ENCODE measurements at regions not wholly inside any gene's neighbourhood (a gene's known extent, or its start where the extent isn't known, plus 50 kb on each side); places are given as distances from the start of the nearest gene placed in this dataset.
"Not testable (repeated sequence)": the region's sequence is repeated elsewhere in the genome, so short reads cannot be mapped to it uniquely, and the experiment has no call there.

GRCh38 chr14:30373053-30373452 is 185.9 kb upstream of the G2E3 start:
- DNase-seq (ENCODE audit: low spot score) = no peak

DNA sequence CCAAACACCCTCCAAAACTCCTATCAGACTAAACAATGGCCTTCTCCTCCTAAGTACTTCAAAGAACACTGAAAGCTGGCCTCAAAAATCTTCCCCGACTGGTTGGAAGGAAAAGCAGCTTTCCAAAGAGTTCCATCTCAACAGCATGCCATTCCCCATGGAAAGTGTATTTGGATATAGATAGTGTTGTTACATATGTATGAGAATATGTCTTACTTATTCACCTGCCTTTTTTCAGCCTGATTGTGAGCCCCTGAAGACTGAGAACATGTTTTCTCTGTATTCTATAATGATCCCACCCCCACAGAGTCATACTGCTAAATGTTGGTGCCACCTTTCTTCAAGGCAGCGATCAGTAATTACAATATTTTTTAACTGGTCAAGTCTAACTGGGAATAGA is 185.4 kb upstream of the G2E3 start:
- no peak for DNase-seq (ENCODE audit: low spot score)

GRCh38 chr14:30375296-30375892 is 183.6 kb upstream of the G2E3 start:
- DNase-seq (ENCODE audit: low spot score) = peak; percentile 70

GRCh38 chr14:30381861-30382480 is 177.0 kb upstream of the G2E3 start:
- DNase-seq (ENCODE audit: low spot score) = no peak

GRCh38 chr14:30385925-30386324 is 173.0 kb upstream of the G2E3 start:
- DNase-seq (ENCODE audit: low spot score) = no peak

GRCh38 chr14:30387871-30388270 is 171.1 kb upstream of the G2E3 start:
- no peak for DNase-seq (ENCODE audit: low spot score)

DNA sequence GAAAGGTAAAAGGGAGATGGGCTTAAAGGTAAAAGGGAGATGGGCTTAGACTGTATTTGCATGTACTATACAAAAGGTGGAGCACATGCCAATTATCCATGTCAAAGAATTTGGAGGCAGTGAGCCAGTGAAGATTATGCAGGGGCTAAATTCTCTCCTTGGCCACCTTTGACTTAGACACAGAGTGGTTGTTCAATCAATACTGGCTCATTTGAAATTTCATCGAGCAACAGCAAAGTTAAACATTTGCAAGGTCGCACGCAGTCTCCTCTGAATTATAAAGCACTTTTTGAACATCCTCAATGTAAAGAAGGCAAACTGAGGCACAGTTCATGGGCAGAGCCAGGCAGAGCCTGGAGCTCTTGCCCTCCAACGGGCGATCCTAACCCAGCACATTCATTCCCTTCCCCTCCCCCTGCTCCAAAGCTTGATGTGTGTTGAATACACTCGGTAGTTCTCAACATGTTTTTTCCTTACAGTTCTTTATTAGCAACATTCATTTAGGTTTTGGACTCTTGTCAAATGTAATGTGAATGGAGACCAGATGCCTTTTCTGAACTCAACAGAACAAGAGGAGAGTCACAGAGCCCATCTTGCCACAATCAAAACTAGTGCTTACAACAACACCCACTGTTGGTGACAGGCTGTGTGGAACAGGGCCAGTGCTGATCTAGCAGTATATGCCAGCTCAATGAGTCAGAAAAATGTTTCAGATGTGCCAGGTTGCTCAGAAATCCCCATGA is 169.7 kb upstream of the G2E3 start:
- DNase-seq (ENCODE audit: low spot score) = no peak

DNA sequence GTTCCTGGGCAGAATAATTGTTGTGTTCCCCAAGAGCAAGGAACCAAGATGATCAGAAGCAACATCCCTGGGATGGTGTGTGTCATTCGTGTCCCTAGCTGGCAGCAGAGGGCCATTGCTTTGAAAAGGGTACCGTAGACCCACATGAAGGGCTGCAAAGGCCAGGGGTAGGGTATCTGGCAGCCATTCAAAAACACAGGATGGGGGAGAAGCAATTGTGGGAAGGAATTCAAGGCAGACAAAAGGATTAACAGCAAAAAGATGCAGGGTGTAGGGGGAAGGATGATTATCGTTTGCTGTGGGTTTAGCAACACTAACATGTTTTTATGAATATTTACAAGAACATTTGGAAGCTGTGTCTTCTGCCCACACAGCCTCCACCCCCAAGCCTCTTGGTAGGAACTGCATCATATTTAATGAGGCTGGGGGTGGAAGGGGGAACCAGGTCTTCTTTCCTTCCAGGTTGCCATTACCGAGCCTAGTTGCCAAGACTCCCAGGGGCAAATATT is 169.0 kb upstream of the G2E3 start:
- no peak for DNase-seq (ENCODE audit: low spot score)

DNA sequence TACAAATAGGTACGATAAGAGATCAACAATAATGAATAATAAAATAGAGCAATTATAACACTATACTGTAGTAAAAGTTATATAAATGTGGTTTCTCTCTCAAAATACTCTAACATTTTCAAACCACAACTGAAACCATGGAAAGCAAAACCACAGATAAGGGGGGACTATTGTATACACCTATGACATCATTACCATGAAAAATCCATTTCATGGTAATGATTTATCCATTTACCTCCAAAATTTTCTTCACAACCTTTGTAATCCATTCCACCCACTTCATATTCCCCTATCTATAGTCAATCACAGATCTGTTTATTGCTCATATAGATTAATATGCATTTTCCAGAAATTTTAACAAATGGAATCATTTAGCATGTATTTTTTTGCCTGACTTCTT is 163.9 kb upstream of the G2E3 start:
- no peak for DNase-seq (ENCODE audit: low spot score)

DNA sequence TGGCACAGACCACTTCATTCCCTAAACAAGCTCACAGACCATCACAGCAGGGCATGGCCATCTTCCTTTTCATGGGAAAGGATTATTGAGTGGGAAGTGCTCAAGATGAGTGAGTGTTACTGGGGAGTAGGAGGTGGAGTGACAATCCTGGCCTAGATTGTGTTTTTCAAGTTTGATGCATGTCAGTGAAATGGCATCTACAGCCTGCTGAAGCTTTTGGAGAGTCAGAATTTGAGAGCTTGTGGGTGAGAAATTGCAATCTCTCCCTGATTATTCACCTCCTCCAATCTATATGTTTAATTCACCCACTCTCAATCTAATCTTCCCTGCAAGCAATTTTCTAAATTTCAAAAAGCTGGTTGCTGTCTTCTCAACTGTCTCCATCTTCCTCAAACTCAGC is 156.1 kb upstream of the G2E3 start:
- no peak for DNase-seq (ENCODE audit: low spot score)

GRCh38 chr14:30403791-30404190 is 155.2 kb upstream of the G2E3 start:
- no peak for DNase-seq (ENCODE audit: low spot score)

DNA sequence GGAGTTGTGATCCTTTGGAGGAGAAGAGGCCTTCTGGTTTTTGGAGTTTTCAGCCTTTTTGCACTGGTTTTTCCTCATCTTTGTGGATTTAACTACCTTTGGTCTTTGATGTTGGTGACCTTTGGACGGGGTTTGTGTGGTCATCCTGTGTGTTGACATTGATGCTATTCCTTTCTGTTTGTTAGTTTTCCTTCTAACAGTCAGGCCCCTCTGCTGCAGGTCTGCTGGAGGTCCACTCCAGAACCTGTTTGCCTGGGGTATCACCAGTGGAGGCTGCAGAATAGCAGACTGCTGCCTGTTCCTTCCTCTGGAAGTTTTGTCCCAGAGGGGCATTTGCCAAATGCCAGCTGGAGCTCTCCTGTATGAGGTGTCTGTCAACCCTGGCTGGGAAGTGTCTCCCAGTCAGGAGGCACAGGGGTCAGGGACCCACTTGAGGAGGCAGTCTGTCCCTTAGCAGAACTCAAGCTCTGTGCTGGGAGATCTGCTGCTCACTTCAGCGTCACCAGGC is 149.4 kb upstream of the G2E3 start:
- not testable (repeated sequence) for DNase-seq (ENCODE audit: low spot score)

- DNase-seq (ENCODE audit: low spot score) = no peak
Measured at GRCh38 chr14:30410986-30411385, 148.0 kb upstream of the G2E3 start.

GRCh38 chr14:30413184-30413583 is 145.8 kb upstream of the G2E3 start:
- DNase-seq (ENCODE audit: low spot score) = not testable (repeated sequence)

DNA sequence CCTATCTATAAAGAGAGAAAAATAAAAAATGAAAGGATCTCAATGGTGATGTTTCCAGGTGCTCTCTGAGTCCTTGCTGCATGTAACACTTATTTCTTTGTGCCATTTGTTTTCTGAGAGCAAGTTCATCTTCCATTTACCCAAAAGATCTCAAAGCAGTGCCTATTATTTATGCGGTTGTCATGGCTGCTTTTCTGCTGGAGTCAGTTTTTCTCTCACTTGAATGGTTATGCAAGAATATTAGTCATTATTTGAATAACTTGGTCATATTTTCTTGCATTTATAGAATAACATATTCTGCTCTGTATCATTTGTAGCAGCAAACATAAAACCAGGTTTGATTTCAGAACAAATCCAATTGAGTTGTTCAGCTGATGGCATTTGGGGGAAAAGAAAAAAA is 141.8 kb upstream of the G2E3 start:
- no peak for DNase-seq (ENCODE audit: low spot score)

DNA sequence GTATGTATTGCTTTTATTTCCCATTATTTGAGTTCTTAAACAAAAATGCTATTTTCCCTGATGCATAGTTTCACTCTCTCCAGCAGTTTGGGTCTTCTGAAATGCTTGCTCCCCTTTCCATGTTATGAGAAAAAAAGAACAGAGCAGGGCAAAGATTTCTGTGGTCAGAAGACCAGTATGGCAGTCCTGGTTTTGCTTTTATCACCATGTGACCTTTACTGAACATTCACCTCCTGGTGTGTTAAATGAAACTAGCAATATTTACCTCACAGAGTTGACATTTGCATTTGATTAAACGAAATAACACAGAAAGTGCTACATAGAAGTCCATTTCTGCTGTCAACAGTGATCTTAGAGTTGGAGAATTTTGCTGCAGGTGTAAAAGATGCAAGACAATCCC is 141.0 kb upstream of the G2E3 start:
- DNase-seq (ENCODE audit: low spot score) = no peak

GRCh38 chr14:30419037-30419436 is 139.9 kb upstream of the G2E3 start:
- DNase-seq (ENCODE audit: low spot score) = no peak

GRCh38 chr14:30420515-30420914 is 138.4 kb upstream of the G2E3 start:
- no peak for DNase-seq (ENCODE audit: low spot score)

- no peak for DNase-seq (ENCODE audit: low spot score)
Measured at GRCh38 chr14:30426463-30426862, 132.5 kb upstream of the G2E3 start.

GRCh38 chr14:30427401-30427800 is 131.6 kb upstream of the G2E3 start:
- no peak for DNase-seq (ENCODE audit: low spot score)

GRCh38 chr14:30427846-30428245 is 131.1 kb upstream of the G2E3 start:
- no peak for DNase-seq (ENCODE audit: low spot score)

GRCh38 chr14:30431552-30431951 is 127.4 kb upstream of the G2E3 start:
- DNase-seq (ENCODE audit: low spot score) = no peak

GRCh38 chr14:30440961-30441360 is 118.0 kb upstream of the G2E3 start:
- DNase-seq (ENCODE audit: low spot score) = no peak
